GM10248 (cell line): ENCODE measurements at regions not wholly inside any gene's neighbourhood (a gene's known extent, or its start where the extent isn't known, plus 50 kb on each side); places are given as distances from the start of the nearest gene placed in this dataset.

Source experiments
- CTCF ChIA-PET: fragments of 300-600 bp; sonication (Branson Sonifier 250); formaldehyde crosslinking; extraction: SDS; loops from one replicate; lab custom pipeline; 2021; ENCODE audit warnings: antibody characterized with exemption; lab: Yijun Ruan, JAX
- POLR2A ChIA-PET: fragments of 350-650 bp; sonication (Branson Sonifier 250); formaldehyde crosslinking; extraction: SDS; loops from one replicate; lab custom pipeline; 2020; ENCODE audit warnings: antibody characterized with exemption; lab: Yijun Ruan, JAX
- DNase-seq: peaks from one replicate; pipeline ENCODE4 v3.0.0; 2012; ENCODE audit errors: extremely low spot score
- TF ChIP-seq, protein P1 (sequence below): IDR thresholded peaks from 2 replicates; pipeline ENCODE4 v1.5.1; 2012; ENCODE audit warnings: mild to moderate bottlenecking, low read depth; ENCODE audit errors: extremely low read depth, missing control alignments, control extremely low read depth

DNA sequence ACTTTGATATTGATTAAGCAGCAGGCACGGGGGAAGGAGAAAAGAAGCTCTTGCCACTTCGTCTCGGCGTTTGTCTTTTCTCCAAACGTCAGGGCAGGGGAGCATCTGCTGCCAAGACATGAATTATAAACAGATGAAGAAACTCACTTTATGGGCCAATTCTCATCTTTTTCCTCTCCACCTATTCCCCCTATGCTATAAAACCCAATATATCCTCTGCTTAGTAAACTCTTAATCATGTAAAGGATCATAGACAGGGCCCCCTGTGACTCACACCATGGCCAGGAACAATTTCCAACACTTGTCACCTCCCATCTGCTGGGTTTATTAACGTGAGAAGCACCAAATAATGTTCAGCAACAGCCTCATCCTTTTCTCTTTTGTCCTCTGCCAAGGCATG is 1092.1 kb upstream of the TMEM132C start:
- CTCF ChIA-PET, result no interaction called here
- TF ChIP-seq, protein P1, sequence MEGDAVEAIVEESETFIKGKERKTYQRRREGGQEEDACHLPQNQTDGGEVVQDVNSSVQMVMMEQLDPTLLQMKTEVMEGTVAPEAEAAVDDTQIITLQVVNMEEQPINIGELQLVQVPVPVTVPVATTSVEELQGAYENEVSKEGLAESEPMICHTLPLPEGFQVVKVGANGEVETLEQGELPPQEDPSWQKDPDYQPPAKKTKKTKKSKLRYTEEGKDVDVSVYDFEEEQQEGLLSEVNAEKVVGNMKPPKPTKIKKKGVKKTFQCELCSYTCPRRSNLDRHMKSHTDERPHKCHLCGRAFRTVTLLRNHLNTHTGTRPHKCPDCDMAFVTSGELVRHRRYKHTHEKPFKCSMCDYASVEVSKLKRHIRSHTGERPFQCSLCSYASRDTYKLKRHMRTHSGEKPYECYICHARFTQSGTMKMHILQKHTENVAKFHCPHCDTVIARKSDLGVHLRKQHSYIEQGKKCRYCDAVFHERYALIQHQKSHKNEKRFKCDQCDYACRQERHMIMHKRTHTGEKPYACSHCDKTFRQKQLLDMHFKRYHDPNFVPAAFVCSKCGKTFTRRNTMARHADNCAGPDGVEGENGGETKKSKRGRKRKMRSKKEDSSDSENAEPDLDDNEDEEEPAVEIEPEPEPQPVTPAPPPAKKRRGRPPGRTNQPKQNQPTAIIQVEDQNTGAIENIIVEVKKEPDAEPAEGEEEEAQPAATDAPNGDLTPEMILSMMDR, result no peak
- POLR2A ChIA-PET, result no interaction called here
- DNase-seq, result no peak

GRCh38 chr12:127175361-127175760 is 1091.6 kb upstream of the TMEM132C start:
- ChIA-PET POLR2A (no interaction called here), CTCF (no interaction called here)
- DNase-seq, result no peak
- TF ChIP-seq, protein P1, result no peak

- ChIA-PET CTCF (interaction anchor here (2.2 kb wide), 1 partner anchor 14 kb away, joined by 4 read pairs; no protein-coding TSS in a partner anchor), POLR2A (no interaction called here)
- TF ChIP-seq, protein P1, result no peak
- DNase-seq, result no peak
Measured at GRCh38 chr12:127176804-127177203, 1090.2 kb upstream of the TMEM132C start.

DNA sequence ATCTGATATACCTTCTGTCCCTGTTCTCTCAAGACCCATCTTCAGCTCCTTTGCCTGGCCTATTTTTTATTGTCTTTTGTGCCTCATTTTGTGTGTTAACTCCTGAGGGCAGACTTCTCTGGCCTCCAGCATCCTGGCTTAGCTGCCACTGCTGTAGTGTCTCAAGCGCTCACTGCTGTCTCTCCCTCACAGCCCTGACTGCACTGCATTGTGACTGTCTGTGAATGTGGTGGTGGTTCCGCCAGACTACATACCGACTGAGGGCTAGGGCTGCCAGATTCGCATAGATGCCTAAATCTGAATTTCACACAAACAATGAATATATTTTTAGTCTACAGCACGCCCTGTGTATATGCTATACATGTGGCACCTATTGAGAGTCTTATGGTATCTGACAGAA is 1088.9 kb upstream of the TMEM132C start:
- no peak for DNase-seq
- CTCF ChIA-PET, result interaction anchor here (2.2 kb wide), 1 partner anchor 15 kb away, joined by 4 read pairs; no protein-coding TSS in a partner anchor
- POLR2A ChIA-PET, result no interaction called here
- TF ChIP-seq, protein P1, result no peak

- TF ChIP-seq, protein P1, result no peak
- DNase-seq, result no peak
- ChIA-PET POLR2A (no interaction called here), CTCF (no interaction called here)
Measured at GRCh38 chr12:127178463-127178862, 1088.5 kb upstream of the TMEM132C start.

DNA sequence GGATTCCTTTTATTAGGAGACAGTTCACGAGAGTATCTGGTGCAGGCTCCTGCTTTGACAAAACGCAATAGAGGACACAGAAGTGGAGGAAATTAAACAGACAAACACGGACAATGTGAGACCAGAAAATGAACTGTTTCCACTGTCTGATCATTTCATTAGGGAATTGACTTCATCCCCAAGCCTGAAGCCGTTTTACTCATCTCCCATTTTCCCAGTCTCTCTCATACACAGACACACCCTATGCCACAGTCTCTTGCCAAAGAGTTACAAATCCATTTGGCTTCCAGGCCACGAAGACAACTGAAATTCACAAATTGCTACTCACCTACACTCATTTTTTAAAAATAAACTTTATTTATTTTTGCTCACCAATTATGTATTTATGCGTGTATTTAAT is 1087.8 kb upstream of the TMEM132C start:
- no peak for DNase-seq
- ChIA-PET CTCF (no interaction called here), POLR2A (no interaction called here)
- TF ChIP-seq, protein P1, result no peak

GRCh38 chr12:127182018-127182417 is 1085.0 kb upstream of the TMEM132C start:
- ChIA-PET POLR2A (no interaction called here), CTCF (no interaction called here)
- TF ChIP-seq, protein P1, result no peak
- no peak for DNase-seq
